ENCODE measurements at regions not wholly inside any gene's neighbourhood (a gene's known extent, or its start where the extent isn't known, plus 50 kb on each side); places are given as distances from the start of the nearest gene placed in this dataset.

GRCh38 chr16:35748621-35749252 lies 2289.3 kb downstream of the TP53TG3F start:
- intact Hi-C loops (cut with micrococcal nuclease; ENCODE audit: unreplicated experiment) (no loop called here), in situ Hi-C loops (cut with HindIII; ENCODE audit: low pct_unique_long_range_greater_than_20kb, low sequenced_read_pairs) (no loop called here)
- no peak overlapping the region for H3K27ac ChIP-seq (ENCODE audit: low read length)
- H3K4me3 ChIP-seq (ENCODE audit: low read depth in 2 of 2, low read length in 2 of 2): no peak overlapping the region
- BruUV-seq (replicated peaks): no TSS peak
- ATAC-seq (no peak), DNase-seq (ENCODE audit: low read depth, low spot score) (no peak)
- no peaks in the 10 kb centered on the region for H3K4me1 ChIP-seq (ENCODE audit: control insufficient read depth, insufficient read depth, low read length)
- ChIA-PET POLR2A (no interaction called here), CTCF (no interaction called here)
- H3K27me3 ChIP-seq (ENCODE audit: control insufficient read depth, insufficient read depth, low read length): no peaks in the 10 kb centered on the region
- H3K36me3 ChIP-seq (ENCODE audit: control insufficient read depth, insufficient read depth, low read length): no peaks in the 10 kb centered on the region
- TF ChIP-seq POLR2AphosphoS5 (IDR thresholded peaks at IDR 0.05; ENCODE audit: low read depth, low read length): no peak
- no peak for TF ChIP-seq REST (IDR thresholded peaks at IDR 0.05; ENCODE audit: insufficient read depth in 1 of 2, low read depth in 2 of 2, low read length in 1 of 2)
- TF ChIP-seq CTCF (IDR thresholded peaks at IDR 0.05): no peak
- TF ChIP-seq TCF7L2 (IDR thresholded peaks at IDR 0.05; ENCODE audit: low read depth, low read length): no peak
- TF ChIP-seq SIN3A (IDR thresholded peaks at IDR 0.05; ENCODE audit: borderline replicate concordance, insufficient read depth, low read depth, low read length): no peak
- no peaks in the 10 kb centered on the region for H3K9me3 ChIP-seq (ENCODE audit: control insufficient read depth, insufficient read depth, low read depth, low read length)

GRCh38 chr16:35749253-35750141 lies 2290.1 kb downstream of the TP53TG3F start:
- DNase-seq (ENCODE audit: low read depth, low spot score): no peak
- H3K4me3 ChIP-seq (ENCODE audit: low read depth in 2 of 2, low read length in 2 of 2): no peak overlapping the region
- no peak overlapping the region for H3K27ac ChIP-seq (ENCODE audit: low read length)
- H3K9me3 ChIP-seq (ENCODE audit: control insufficient read depth, insufficient read depth, low read depth, low read length): no peaks in the 10 kb centered on the region
- no peaks in the 10 kb centered on the region for H3K27me3 ChIP-seq (ENCODE audit: control insufficient read depth, insufficient read depth, low read length)
- ATAC-seq: no peak
- in situ Hi-C loops (cut with HindIII; ENCODE audit: low pct_unique_long_range_greater_than_20kb, low sequenced_read_pairs) (no loop called here), intact Hi-C loops (cut with micrococcal nuclease; ENCODE audit: unreplicated experiment) (no loop called here)
- no peak for TF ChIP-seq SIN3A (IDR thresholded peaks at IDR 0.05; ENCODE audit: borderline replicate concordance, insufficient read depth, low read depth, low read length)
- TF ChIP-seq CTCF (IDR thresholded peaks at IDR 0.05): no peak
- TF ChIP-seq REST (IDR thresholded peaks at IDR 0.05; ENCODE audit: insufficient read depth in 1 of 2, low read depth in 2 of 2, low read length in 1 of 2): no peak
- no peak for TF ChIP-seq TCF7L2 (IDR thresholded peaks at IDR 0.05; ENCODE audit: low read depth, low read length)
- TF ChIP-seq POLR2AphosphoS5 (IDR thresholded peaks at IDR 0.05; ENCODE audit: low read depth, low read length): no peak
- ChIA-PET POLR2A (no interaction called here), CTCF (no interaction called here)
- no TSS peak for BruUV-seq (replicated peaks)
- H3K36me3 ChIP-seq (ENCODE audit: control insufficient read depth, insufficient read depth, low read length): no peaks in the 10 kb centered on the region
- no peaks in the 10 kb centered on the region for H3K4me1 ChIP-seq (ENCODE audit: control insufficient read depth, insufficient read depth, low read length)

Data from Panc1 (cell line).